Keratinocyte (primary cell): ENCODE measurements at regions not wholly inside any gene's neighbourhood (a gene's known extent, or its start where the extent isn't known, plus 50 kb on each side); places are given as distances from the start of the nearest gene placed in this dataset.

Experiments
- DNase-seq: peaks from one replicate; pipeline ENCODE4 v3.0.0-alpha.2; 2011; ENCODE audit warnings: low read depth, missing footprints, low spot score
- FAIRE-seq: peaks from 2 replicates; lab custom pipeline; 2011; peaks lifted over from hg19 to GRCh38; lab: Jason Lieb, UNC
- H2AFZ ChIP-seq: 2 replicates; pipeline ENCODE4 v1.6.0; 2012; ENCODE audit warnings: low read length, control low read depth, inconsistent platforms; ENCODE audit not compliant: control insufficient read depth
- H3K27ac ChIP-seq: 2 replicates; pipeline ENCODE4 v1.5.1; 2011; ENCODE audit warnings: low read length; ENCODE audit not compliant: control insufficient read depth, insufficient read depth
- H3K27me3 ChIP-seq: 3 replicates; pipeline ENCODE4 v1.6.0; 2011; ENCODE audit warnings: low read length; ENCODE audit not compliant: control insufficient read depth, insufficient read depth; ENCODE audit errors: extremely low read depth
- H3K36me3 ChIP-seq, 2 experiments: 2 replicates in 1 of 2; 3 replicates in 1 of 2; pipeline ENCODE4 v1.5.1; 2011; ENCODE audit warnings: low read length in 2 of 2, mild to moderate bottlenecking in 1 of 2; ENCODE audit not compliant: control insufficient read depth in 2 of 2, insufficient read depth in 2 of 2; ENCODE audit errors: extremely low read depth in 1 of 2
- H3K4me1 ChIP-seq: 3 replicates; pipeline ENCODE4 v1.5.1; 2011; ENCODE audit warnings: low read length; ENCODE audit not compliant: control insufficient read depth, insufficient read depth; ENCODE audit errors: extremely low read depth
- H3K4me2 ChIP-seq: 3 replicates; pipeline ENCODE4 v1.6.0; 2011; ENCODE audit warnings: low read depth, low read length; ENCODE audit not compliant: control insufficient read depth, insufficient read depth; ENCODE audit errors: extremely low read depth
- H3K4me3 ChIP-seq, 3 experiments: fragments of 200-600 bp in 1 of 3; sonication (generic) in 1 of 3; 2 replicates in 2 of 3; 3 replicates in 1 of 3; pipeline ENCODE4 v1.5.1; 2011 to 2016; ENCODE audit warnings: low read length in 3 of 3, mild to moderate bottlenecking in 3 of 3, control low read depth in 2 of 3, inconsistent platforms in 1 of 3, low read depth in 1 of 3, mixed read lengths in 1 of 3, mixed run types in 1 of 3, moderate library complexity in 1 of 3; ENCODE audit not compliant: control insufficient read depth in 2 of 3, insufficient read depth in 2 of 3; ENCODE audit errors: extremely low read depth in 1 of 3
- H3K79me2 ChIP-seq: 2 replicates; pipeline ENCODE4 v1.6.0; 2012; ENCODE audit warnings: low read length; ENCODE audit not compliant: control insufficient read depth, insufficient read depth
- H3K9ac ChIP-seq: 3 replicates; pipeline ENCODE4 v1.6.0; 2011; ENCODE audit warnings: low read length; ENCODE audit not compliant: control insufficient read depth, insufficient read depth; ENCODE audit errors: extremely low read depth
- H3K9me1 ChIP-seq: 3 replicates; pipeline ENCODE4 v1.6.0; 2011; ENCODE audit warnings: low read length; ENCODE audit not compliant: control insufficient read depth, insufficient read depth; ENCODE audit errors: extremely low read depth
- H3K9me3 ChIP-seq: 2 replicates; pipeline ENCODE4 v1.5.1; 2012; ENCODE audit warnings: low read depth, low read length; ENCODE audit not compliant: control insufficient read depth
- H4K20me1 ChIP-seq: 3 replicates; pipeline ENCODE4 v1.6.0; 2011; ENCODE audit warnings: low read length; ENCODE audit not compliant: control insufficient read depth, insufficient read depth; ENCODE audit errors: extremely low read depth
- EZH2 ChIP-seq: IDR thresholded peaks from one replicate; pipeline ENCODE4 v1.6.1; 2012; ENCODE audit warnings: inconsistent platforms, mild to moderate bottlenecking, low read length, moderate library complexity
- dilution Hi-C: fragments of 300-500 bp; cut with MboI; formaldehyde crosslinking; loops from one replicate; pipeline ENCODE4 v1.7.0; 2020; ENCODE audit warnings: low sequenced_read_pairs; ENCODE audit not compliant: extremely low pct_ligation_motif_present
- TF ChIP-seq, protein P1 (sequence below), 3 experiments: IDR thresholded peaks in 1 of 3; conservative IDR thresholded peaks in 1 of 3; optimal IDR thresholded peaks in 1 of 3; 2 replicates in 2 of 3; 3 replicates in 1 of 3; pipeline versions ENCODE3 to v1.5.1; 2011; ENCODE audit warnings: low read length in 3 of 3, mild to moderate bottlenecking in 3 of 3, moderate library complexity in 2 of 3, control low read depth in 1 of 3, inconsistent platforms in 1 of 3; ENCODE audit not compliant: insufficient read depth in 2 of 3; ENCODE audit errors: extremely low read depth in 1 of 3

DNA sequence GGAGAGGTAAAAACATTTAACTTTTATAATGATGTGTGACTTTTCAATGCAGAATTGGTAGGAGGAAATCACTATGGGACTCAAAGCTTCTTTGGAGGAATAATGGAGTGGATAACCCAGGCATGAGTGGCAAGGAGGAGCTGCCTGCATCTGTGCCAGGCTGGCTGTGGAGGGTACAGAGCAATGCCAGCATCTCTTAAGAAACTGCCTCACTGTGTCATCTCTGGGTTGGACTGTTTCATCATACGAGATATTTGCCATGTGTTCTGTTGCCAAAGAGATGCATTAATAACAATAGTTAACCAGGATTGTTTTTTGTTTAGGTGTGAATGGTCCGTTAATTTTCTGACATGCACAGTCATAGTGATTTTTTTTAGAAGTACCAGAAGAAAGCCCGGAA, 183.7 kb upstream of the NTF3 start:
- FAIRE-seq = no peak
- dilution Hi-C loops = no loop called here
- no peaks in the 10 kb centered on the region for H3K27me3 ChIP-seq
- no peak overlapping the region for H3K9ac ChIP-seq
- H3K27ac ChIP-seq = no peak overlapping the region
- H4K20me1 ChIP-seq = no peaks in the 10 kb centered on the region
- no peaks in the 10 kb centered on the region for H3K9me1 ChIP-seq
- DNase-seq = no peak
- TF ChIP-seq, protein P1, sequence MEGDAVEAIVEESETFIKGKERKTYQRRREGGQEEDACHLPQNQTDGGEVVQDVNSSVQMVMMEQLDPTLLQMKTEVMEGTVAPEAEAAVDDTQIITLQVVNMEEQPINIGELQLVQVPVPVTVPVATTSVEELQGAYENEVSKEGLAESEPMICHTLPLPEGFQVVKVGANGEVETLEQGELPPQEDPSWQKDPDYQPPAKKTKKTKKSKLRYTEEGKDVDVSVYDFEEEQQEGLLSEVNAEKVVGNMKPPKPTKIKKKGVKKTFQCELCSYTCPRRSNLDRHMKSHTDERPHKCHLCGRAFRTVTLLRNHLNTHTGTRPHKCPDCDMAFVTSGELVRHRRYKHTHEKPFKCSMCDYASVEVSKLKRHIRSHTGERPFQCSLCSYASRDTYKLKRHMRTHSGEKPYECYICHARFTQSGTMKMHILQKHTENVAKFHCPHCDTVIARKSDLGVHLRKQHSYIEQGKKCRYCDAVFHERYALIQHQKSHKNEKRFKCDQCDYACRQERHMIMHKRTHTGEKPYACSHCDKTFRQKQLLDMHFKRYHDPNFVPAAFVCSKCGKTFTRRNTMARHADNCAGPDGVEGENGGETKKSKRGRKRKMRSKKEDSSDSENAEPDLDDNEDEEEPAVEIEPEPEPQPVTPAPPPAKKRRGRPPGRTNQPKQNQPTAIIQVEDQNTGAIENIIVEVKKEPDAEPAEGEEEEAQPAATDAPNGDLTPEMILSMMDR (optimal IDR thresholded peaks at IDR 0.05 in 1 of 3, IDR thresholded peaks at IDR 0.05 in 1 of 3, conservative IDR thresholded peaks at IDR 0.05 in 1 of 3; ENCODE audit: extremely low read depth in 1 of 3, insufficient read depth in 2 of 3, low read length in 3 of 3) = no peak
- no peak for TF ChIP-seq EZH2
- H3K9me3 ChIP-seq = no peaks in the 10 kb centered on the region
- no peaks in the 10 kb centered on the region for H3K79me2 ChIP-seq
- H2AFZ ChIP-seq = no peak overlapping the region
- H3K36me3 ChIP-seq = no peaks in the 10 kb centered on the region
- no peaks in the 10 kb centered on the region for H3K4me1 ChIP-seq
- no peak overlapping the region for H3K4me3 ChIP-seq
- no peak overlapping the region for H3K4me2 ChIP-seq

DNA sequence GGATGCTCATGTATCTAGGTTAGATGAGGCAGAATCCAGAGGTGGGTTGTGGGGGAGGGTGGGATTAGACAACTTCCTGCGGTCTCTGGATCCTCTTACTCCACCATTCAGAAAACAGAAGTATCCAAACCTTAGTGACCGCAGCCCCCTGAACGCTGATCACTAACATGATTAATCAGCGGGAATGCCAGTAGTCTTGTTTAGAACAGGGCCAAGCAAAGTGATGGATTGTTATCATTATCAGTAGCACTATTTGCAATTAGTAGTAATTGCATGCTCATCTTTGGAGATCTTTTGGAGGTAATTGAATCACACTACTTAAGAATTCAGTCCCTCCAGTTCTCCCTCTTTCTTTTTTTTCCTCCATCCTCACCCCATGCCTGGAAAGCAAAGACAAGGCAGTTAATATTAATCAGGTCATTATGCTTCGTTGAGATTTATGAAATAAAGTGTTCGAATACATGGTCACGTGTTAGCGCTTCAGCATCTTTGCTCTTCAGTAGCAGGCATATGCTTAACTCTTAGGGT, 182.8 kb upstream of the NTF3 start:
- Histone ChIP-seq H3K27me3 (no peaks in the 10 kb centered on the region), H3K79me2 (no peaks in the 10 kb centered on the region), H3K27ac (no peak overlapping the region), H3K4me2 (no peak overlapping the region), H3K4me3 (no peak overlapping the region), H3K9me1 (no peaks in the 10 kb centered on the region), H3K4me1 (no peaks in the 10 kb centered on the region), H3K36me3 (no peaks in the 10 kb centered on the region), H4K20me1 (no peaks in the 10 kb centered on the region), H3K9ac (no peak overlapping the region), H3K9me3 (no peaks in the 10 kb centered on the region), H2AFZ (no peak overlapping the region)
- TF ChIP-seq EZH2 = no peak
- TF ChIP-seq, protein P1 (optimal IDR thresholded peaks at IDR 0.05 in 1 of 3, IDR thresholded peaks at IDR 0.05 in 1 of 3, conservative IDR thresholded peaks at IDR 0.05 in 1 of 3; ENCODE audit: extremely low read depth in 1 of 3, insufficient read depth in 2 of 3, low read length in 3 of 3) = no peak
- no peak for DNase-seq
- FAIRE-seq = no peak
- dilution Hi-C loops = no loop called here
